ENCODE measurements at regions not wholly inside any gene's neighbourhood (a gene's known extent, or its start where the extent isn't known, plus 50 kb on each side); places are given as distances from the start of the nearest gene placed in this dataset.

GRCh38 chr14:35240231-35240630 is 52.0 kb upstream of the PSMA6 start:
- no peak for DNase-seq
- TF ChIP-seq CTCF (IDR thresholded peaks at IDR 0.05; ENCODE audit: low read depth, low read length) = no peak
- H3K4me3 ChIP-seq (ENCODE audit: low read depth, low read length) = no peak overlapping the region
- H3K9me3 ChIP-seq = no peaks in the 10 kb centered on the region; the same call in 1 of the 2 replicates
- no peaks in the 10 kb centered on the region for H3K36me3 ChIP-seq
- H3K4me1 ChIP-seq = no peaks in the 10 kb centered on the region
- H3K27me3 ChIP-seq = no peaks in the 10 kb centered on the region
